H1 (cell line): ENCODE measurements at regions not wholly inside any gene's neighbourhood (a gene's known extent, or its start where the extent isn't known, plus 50 kb on each side); places are given as distances from the start of the nearest gene placed in this dataset.

Experiments
- CTCF ChIA-PET: fragments of 300-600 bp; sonication (Branson Sonifier 250); formaldehyde crosslinking; loops from one replicate; lab custom pipeline; 2021; ENCODE audit not compliant: partially characterized antibody; lab: Charles Lee
- POLR2A ChIA-PET: fragments of 300-600 bp; sonication (Branson Sonifier 250); formaldehyde crosslinking; loops from one replicate; lab custom pipeline; 2021; ENCODE audit warnings: inconsistent platforms; ENCODE audit not compliant: partially characterized antibody; lab: Charles Lee
- DNase-seq, 2 experiments: peaks; one replicate each; pipeline versions ENCODE4 v3.0.0 to v3.0.0-alpha.2; 2010 to 2022; ENCODE audit warnings: low spot score in 2 of 2, low read depth in 1 of 2, mixed read lengths in 1 of 2
- FAIRE-seq: peaks from 2 replicates; lab custom pipeline; 2011; peaks lifted over from hg19 to GRCh38; lab: Jason Lieb, UNC
- H2AFZ ChIP-seq: 2 replicates; pipeline ENCODE4 v1.8.1; 2012; ENCODE audit warnings: low read length, inconsistent platforms
- H2AK5ac ChIP-seq: 2 replicates; pipeline ENCODE4 v1.6.1; 2013; ENCODE audit warnings: low read depth, low read length
- H2BK120ac ChIP-seq: replicated peaks from 2 replicates; pipeline ENCODE3; 2013; ENCODE audit warnings: low read depth, low read length, inconsistent platforms
- H2BK12ac ChIP-seq: 2 replicates; pipeline ENCODE4 v1.6.1; 2013; ENCODE audit warnings: low read depth, low read length
- H2BK15ac ChIP-seq: 2 replicates; pipeline ENCODE4 v1.6.1; 2013; ENCODE audit warnings: low read length
- H2BK20ac ChIP-seq: 2 replicates; pipeline ENCODE4 v1.6.1; 2013; ENCODE audit warnings: low read length
- H2BK5ac ChIP-seq: 2 replicates; pipeline ENCODE4 v1.6.1; 2013; ENCODE audit warnings: low read depth, low read length
- H3K14ac ChIP-seq: 2 replicates; pipeline ENCODE4 v1.6.1; 2013; ENCODE audit warnings: inconsistent platforms; ENCODE audit not compliant: insufficient read length
- H3K18ac ChIP-seq: 2 replicates; pipeline ENCODE4 v1.6.1; 2013; ENCODE audit warnings: low read length; ENCODE audit errors: extremely low read depth
- H3K23ac ChIP-seq: 2 replicates; pipeline ENCODE4 v1.6.1; 2013; ENCODE audit warnings: inconsistent platforms; ENCODE audit not compliant: insufficient read length
- H3K23me2 ChIP-seq: 2 replicates; pipeline ENCODE4 v1.6.1; 2013; ENCODE audit warnings: low read depth, low read length
- H3K27ac ChIP-seq: 2 replicates; pipeline ENCODE4 v1.6.1; 2011; ENCODE audit warnings: low read depth, low read length, inconsistent platforms
- H3K27me3 ChIP-seq, 4 experiments: replicated peaks in 1 of 4; 1 replicate in 1 of 4; 2 replicates in 3 of 4; pipeline versions ENCODE4 v1.6.1 to v1.8.1; 2011 to 2013; ENCODE audit warnings: low read length in 3 of 4, mild to moderate bottlenecking in 3 of 4, inconsistent platforms in 2 of 4, mixed read lengths in 2 of 4, moderate library complexity in 1 of 4; ENCODE audit not compliant: control insufficient read depth in 3 of 4, insufficient read depth in 3 of 4; ENCODE audit errors: extremely low read depth in 1 of 4
- H3K36me3 ChIP-seq, 4 experiments: 2 replicates each; pipeline versions ENCODE4 v1.6.1 to v1.8.1; 2011 to 2013; ENCODE audit warnings: mild to moderate bottlenecking in 4 of 4, low read length in 3 of 4, moderate library complexity in 2 of 4, control low read depth in 1 of 4, inconsistent platforms in 1 of 4; ENCODE audit not compliant: insufficient read depth in 4 of 4, control insufficient read depth in 2 of 4
- H3K4ac ChIP-seq: replicated peaks from 2 replicates; pipeline ENCODE3; 2013; ENCODE audit warnings: low read length, low read depth, mixed read lengths, inconsistent platforms; ENCODE audit not compliant: insufficient read length
- H3K4me1 ChIP-seq, 4 experiments: replicated peaks in 1 of 4; 1 replicate in 1 of 4; 2 replicates in 3 of 4; pipeline versions ENCODE4 v1.6.1 to v1.8.1; 2011 to 2013; ENCODE audit warnings: low read length in 3 of 4, inconsistent platforms in 2 of 4, mixed read lengths in 1 of 4; ENCODE audit not compliant: insufficient read depth in 4 of 4, control insufficient read depth in 3 of 4
- H3K4me2 ChIP-seq, 2 experiments: 2 replicates each; pipeline versions ENCODE4 v1.6.1 to v1.8.1; 2011 to 2013; ENCODE audit warnings: low read depth in 2 of 2, low read length in 2 of 2, control low read depth in 1 of 2, inconsistent platforms in 1 of 2, mild to moderate bottlenecking in 1 of 2; ENCODE audit not compliant: insufficient read depth in 1 of 2
- H3K4me3 ChIP-seq, 4 experiments: fragments of 200-600, 300-600 bp in 1 of 4; sonication (generic), shearing (Covaris generic), sonication (Bioruptor Twin) in 1 of 4; 2 replicates each; pipeline versions ENCODE4 v1.5.1 to v1.8.1; 2011 to 2016; ENCODE audit warnings: low read length in 4 of 4, low read depth in 3 of 4, control low read depth in 2 of 4, inconsistent platforms in 2 of 4, mild to moderate bottlenecking in 2 of 4, mixed read lengths in 1 of 4, moderate library complexity in 1 of 4; ENCODE audit not compliant: insufficient read depth in 2 of 4; ENCODE audit errors: extremely low read depth in 1 of 4
- H3K56ac ChIP-seq: replicated peaks from 2 replicates; pipeline ENCODE3; 2013; ENCODE audit warnings: low read depth, mild to moderate bottlenecking, mixed read lengths, low read length, inconsistent platforms; ENCODE audit not compliant: insufficient read length
- H3K79me1 ChIP-seq: 2 replicates; pipeline ENCODE4 v1.6.1; 2013; ENCODE audit warnings: low read depth, low read length, control low read depth
- H3K79me2 ChIP-seq, 2 experiments: 2 replicates each; pipeline versions ENCODE4 v1.6.1 to v1.8.1; 2012 to 2013; ENCODE audit warnings: low read length in 2 of 2, mild to moderate bottlenecking in 2 of 2, inconsistent platforms in 1 of 2; ENCODE audit not compliant: insufficient read depth in 2 of 2, control insufficient read depth in 1 of 2
- H3K9ac ChIP-seq, 4 experiments: replicated peaks in 1 of 4; 1 replicate in 1 of 4; 2 replicates in 3 of 4; pipeline versions ENCODE4 v1.6.1 to v1.8.1; 2011 to 2013; ENCODE audit warnings: low read depth in 3 of 4, low read length in 3 of 4, control low read depth in 2 of 4, mild to moderate bottlenecking in 2 of 4, moderate library complexity in 2 of 4, inconsistent platforms in 1 of 4; ENCODE audit errors: extremely low read depth in 1 of 4
- H3K9me3 ChIP-seq, 2 experiments: 2 replicates each; pipeline versions ENCODE4 v1.6.1 to v1.8.1; 2012 to 2013; ENCODE audit warnings: mild to moderate bottlenecking in 2 of 2, moderate library complexity in 2 of 2, control low read depth in 1 of 2, inconsistent platforms in 1 of 2, low read depth in 1 of 2, low read length in 1 of 2, mixed read lengths in 1 of 2; ENCODE audit not compliant: insufficient read depth in 2 of 2
- H4K20me1 ChIP-seq, 2 experiments: replicated peaks in 1 of 2; 2 replicates each; pipeline versions ENCODE3 to v1.8.1; 2011 to 2013; ENCODE audit warnings: inconsistent platforms in 2 of 2, low read length in 2 of 2, mild to moderate bottlenecking in 1 of 2; ENCODE audit not compliant: insufficient read depth in 2 of 2, control insufficient read depth in 1 of 2
- H4K5ac ChIP-seq: 2 replicates; pipeline ENCODE4 v1.6.1; 2013; ENCODE audit warnings: low read length, low read depth, mixed read lengths, inconsistent platforms; ENCODE audit not compliant: insufficient read length
- H4K8ac ChIP-seq: 2 replicates; pipeline ENCODE4 v1.8.0; 2013; ENCODE audit warnings: mild to moderate bottlenecking, moderate library complexity, low read length, inconsistent platforms; ENCODE audit not compliant: insufficient read depth; ENCODE audit errors: extremely low read depth
- H4K91ac ChIP-seq: replicated peaks from 2 replicates; pipeline ENCODE3; 2013; ENCODE audit warnings: low read length, mixed read lengths, inconsistent platforms; ENCODE audit not compliant: insufficient read length
- BRCA1 ChIP-seq: IDR thresholded peaks from 2 replicates; pipeline ENCODE4 v1.6.1; 2012; ENCODE audit warnings: low read depth, low read length, improper control_type of control experiment
- CEBPB ChIP-seq: IDR thresholded peaks from 2 replicates; pipeline ENCODE4 v1.6.1; 2012; ENCODE audit warnings: low read depth, low read length
- EGR1 ChIP-seq: IDR thresholded peaks from 2 replicates; pipeline ENCODE4 v1.6.1; 2011; ENCODE audit warnings: low read depth, low read length, borderline replicate concordance
- HDAC6 ChIP-seq: IDR thresholded peaks from one replicate; pipeline ENCODE4 v1.7.1; 2012; ENCODE audit warnings: low read depth, mild to moderate bottlenecking, inconsistent platforms, low read length, moderate library complexity
- KDM5A ChIP-seq: fragments of 200-600 bp; IDR thresholded peaks from 2 replicates; pipeline ENCODE4 v1.7.1; 2012; ENCODE audit warnings: mild to moderate bottlenecking, low read length, inconsistent platforms, mixed read lengths
- NRF1 ChIP-seq: IDR thresholded peaks from 2 replicates; pipeline ENCODE4 v1.6.1; 2011; ENCODE audit warnings: mild to moderate bottlenecking, low read depth, low read length, improper control_type of control experiment
- POLR2A ChIP-seq, 2 experiments: IDR thresholded peaks; 1 replicate in 1 of 2; 2 replicates in 1 of 2; pipeline ENCODE4 v1.6.1; 2011; ENCODE audit warnings: low read depth in 2 of 2, low read length in 2 of 2, mild to moderate bottlenecking in 2 of 2; ENCODE audit errors: control extremely low read depth in 1 of 2
- POLR2AphosphoS5 ChIP-seq: IDR thresholded peaks from 2 replicates; pipeline ENCODE4 v1.6.1; 2011; ENCODE audit warnings: low read depth, low read length
- SIRT6 ChIP-seq: IDR thresholded peaks from one replicate; pipeline ENCODE4 v1.7.1; 2012; ENCODE audit warnings: low read length, inconsistent platforms
- WGBS, 2 experiments: shearing (Covaris generic) in 1 of 2; methylation state at CpG; one replicate each; pipeline versions ENCODE4 v1.1.6 to v1.1.7; 2013 to 2015; ENCODE audit warnings: low lambda C conversion rate in 2 of 2, mixed read lengths in 2 of 2, inconsistent platforms in 1 of 2, low coverage in 1 of 2, missing lambda C conversion rate in 1 of 2; ENCODE audit not compliant: insufficient replicate concordance in 2 of 2, insufficient coverage in 1 of 2, insufficient read length in 1 of 2; ENCODE audit errors: extremely low coverage in 1 of 2, missing lambda C conversion rate in 1 of 2; 5-methylcytosine and 5-hydroxymethylcytosine counted together
- TF ChIP-seq, protein P1 (sequence below): IDR thresholded peaks from 2 replicates; pipeline ENCODE4 v1.6.1; 2011; ENCODE audit warnings: low read length, improper control_type of control experiment
- TF ChIP-seq, protein P2 (sequence below): IDR thresholded peaks from 2 replicates; pipeline ENCODE4 v1.6.1; 2011; ENCODE audit warnings: low read depth, mild to moderate bottlenecking, low read length; ENCODE audit not compliant: insufficient read depth

DNA sequence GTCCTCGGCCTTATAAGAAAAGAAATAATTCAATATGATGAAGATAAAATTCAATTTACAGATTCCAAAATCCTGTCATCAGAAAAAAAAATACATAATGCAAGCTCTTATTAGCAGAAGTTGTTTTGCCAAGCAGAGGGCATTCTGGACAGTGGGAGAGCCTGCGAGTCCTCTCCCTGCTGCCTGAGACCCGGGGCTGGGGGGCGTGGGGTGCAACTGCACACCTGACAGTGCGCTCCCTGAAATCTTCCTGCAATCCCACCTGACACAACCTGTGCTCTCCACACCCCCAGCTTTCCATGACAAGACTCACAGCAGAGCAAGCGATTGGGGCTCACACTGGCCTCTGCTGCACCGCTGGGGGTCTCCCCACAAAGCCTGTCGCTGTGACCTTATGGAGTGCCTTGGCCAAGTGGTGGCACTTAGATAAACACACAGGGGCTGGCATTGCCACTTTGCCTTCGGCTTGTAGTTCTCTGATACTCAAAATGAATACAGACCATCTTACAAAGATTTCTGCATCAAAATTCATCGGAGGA, 130.3 kb upstream of the PDE10A start:
- Histone ChIP-seq H2BK20ac (no peak overlapping the region), H3K79me2 (no peaks in the 10 kb centered on the region), H2AK5ac (no peak overlapping the region), H3K18ac (no peak overlapping the region), H3K23me2 (peaks cover 6% of the 10 kb centered on the region; the same call in 1 of the 2 replicates), H2AFZ (no peak overlapping the region), H3K4me1 (no peaks in the 10 kb centered on the region), H3K23ac (no peak overlapping the region), H3K4me3 (no peak overlapping the region), H3K9ac (no peak overlapping the region), H4K8ac (no peak overlapping the region), H4K91ac (no peak overlapping the region), H3K79me1 (no peaks in the 10 kb centered on the region), H3K4me2 (no peak overlapping the region), H4K5ac (no peak overlapping the region), H2BK12ac (no peak overlapping the region), H3K27me3 (no peaks in the 10 kb centered on the region), H2BK120ac (no peak overlapping the region), H3K27ac (no peak overlapping the region), H3K9me3 (no peaks in the 10 kb centered on the region), H3K14ac (no peak overlapping the region), H2BK15ac (no peak overlapping the region), H3K4ac (no peak overlapping the region), H2BK5ac (no peak overlapping the region), H4K20me1 (peaks cover 0 to 5% of the 10 kb centered on the region in 2 experiments), H3K56ac (no peak overlapping the region), H3K36me3 (no peaks in the 10 kb centered on the region)
- no peak for TF ChIP-seq CEBPB
- no peak for TF ChIP-seq EGR1
- TF ChIP-seq, protein P1, sequence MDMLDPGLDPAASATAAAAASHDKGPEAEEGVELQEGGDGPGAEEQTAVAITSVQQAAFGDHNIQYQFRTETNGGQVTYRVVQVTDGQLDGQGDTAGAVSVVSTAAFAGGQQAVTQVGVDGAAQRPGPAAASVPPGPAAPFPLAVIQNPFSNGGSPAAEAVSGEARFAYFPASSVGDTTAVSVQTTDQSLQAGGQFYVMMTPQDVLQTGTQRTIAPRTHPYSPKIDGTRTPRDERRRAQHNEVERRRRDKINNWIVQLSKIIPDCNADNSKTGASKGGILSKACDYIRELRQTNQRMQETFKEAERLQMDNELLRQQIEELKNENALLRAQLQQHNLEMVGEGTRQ, result no peak
- no peak for TF ChIP-seq POLR2AphosphoS5
- TF ChIP-seq BRCA1, result no peak
- TF ChIP-seq HDAC6, result no peak
- no peak for TF ChIP-seq NRF1
- TF ChIP-seq KDM5A, result no peak
- TF ChIP-seq, protein P2, sequence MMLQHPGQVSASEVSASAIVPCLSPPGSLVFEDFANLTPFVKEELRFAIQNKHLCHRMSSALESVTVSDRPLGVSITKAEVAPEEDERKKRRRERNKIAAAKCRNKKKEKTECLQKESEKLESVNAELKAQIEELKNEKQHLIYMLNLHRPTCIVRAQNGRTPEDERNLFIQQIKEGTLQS, result no peak
- TF ChIP-seq SIRT6, result no peak
- TF ChIP-seq POLR2A (IDR thresholded peaks at IDR 0.05; ENCODE audit: control extremely low read depth in 1 of 2, low read depth in 2 of 2, low read length in 2 of 2), result no peak
- WGBS, 2 experiments, result 87% methylated on average over 10 of the region's 10 CpGs; no CpG with 5 or more reads in 1 of the 2 experiments
- FAIRE-seq, result no peak
- no peak for DNase-seq
- ChIA-PET POLR2A (no interaction called here), CTCF (no interaction called here)
